NCI-H2171 treated with DMSO at 0.1 percent for 48 hours (cell line): ENCODE measurements at regions not wholly inside any gene's neighbourhood (a gene's known extent, or its start where the extent isn't known, plus 50 kb on each side); places are given as distances from the start of the nearest gene placed in this dataset.
A peak's percentile ranks its signal among the peaks of the same experiment; 100 is the strongest.
"Not testable (repeated sequence)": the region's sequence is repeated elsewhere in the genome, so short reads cannot be mapped to it uniquely, and the experiment has no call there.

Source experiments
- DNase-seq: peaks from one replicate; lab custom pipeline; 2025; lab: John Stamatoyannopoulos, UW

DNA sequence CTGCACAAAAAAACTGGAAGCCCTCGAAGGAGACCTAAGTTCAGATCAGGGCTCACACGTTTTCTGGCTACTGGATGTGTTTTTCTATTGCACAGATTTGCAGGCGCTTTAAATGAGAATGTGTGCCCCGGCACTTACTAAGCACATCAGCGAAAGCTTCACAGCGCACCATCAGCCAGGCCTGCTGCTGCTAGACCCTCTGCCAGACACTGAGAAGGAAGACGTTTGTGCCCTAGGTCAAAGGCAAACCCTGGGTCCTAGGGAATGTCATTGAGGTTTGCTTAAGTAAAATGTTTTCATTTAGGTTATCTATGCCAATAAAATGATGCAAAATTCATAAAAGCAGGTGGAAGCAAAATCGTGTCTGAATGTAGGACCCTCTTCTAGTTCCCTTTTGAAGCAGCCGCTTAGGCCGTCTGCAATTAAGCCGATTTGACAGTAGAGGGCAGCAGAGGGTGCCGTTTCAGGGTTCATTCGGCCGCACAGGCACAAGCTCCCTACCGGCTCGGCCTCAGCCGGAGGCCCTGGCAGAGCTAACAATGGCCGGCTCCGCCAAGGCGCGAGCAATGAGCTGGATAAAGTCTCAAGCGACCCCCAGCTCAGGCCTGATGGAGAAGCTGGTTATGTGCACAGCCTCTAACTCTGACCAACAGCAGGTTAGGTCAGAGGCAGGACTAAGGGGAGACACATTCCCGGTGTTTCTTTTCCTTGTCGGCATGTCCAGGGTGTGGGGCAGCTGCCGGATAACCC lies 107.2 kb upstream of the FOXA2 start:
- peak; percentile 61 for DNase-seq

DNA sequence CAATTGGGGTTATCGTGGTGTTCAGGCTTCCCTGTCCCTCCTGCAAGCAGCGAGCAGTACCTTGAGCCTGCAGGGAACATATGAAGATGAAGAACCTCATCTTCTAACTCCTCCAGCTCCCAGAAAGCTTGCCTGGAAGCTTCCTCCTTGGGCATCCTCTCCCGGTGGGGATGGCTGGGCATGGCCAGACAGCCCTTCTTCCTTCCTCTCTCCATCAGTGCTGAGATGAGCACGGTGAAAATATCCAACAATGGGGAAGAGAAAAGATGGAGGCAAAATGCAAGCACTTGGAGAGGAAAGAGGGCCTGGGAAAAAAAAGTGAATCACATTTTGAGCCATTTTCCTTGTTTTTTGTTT lies 107.7 kb upstream of the FOXA2 start:
- DNase-seq = no peak

DNA sequence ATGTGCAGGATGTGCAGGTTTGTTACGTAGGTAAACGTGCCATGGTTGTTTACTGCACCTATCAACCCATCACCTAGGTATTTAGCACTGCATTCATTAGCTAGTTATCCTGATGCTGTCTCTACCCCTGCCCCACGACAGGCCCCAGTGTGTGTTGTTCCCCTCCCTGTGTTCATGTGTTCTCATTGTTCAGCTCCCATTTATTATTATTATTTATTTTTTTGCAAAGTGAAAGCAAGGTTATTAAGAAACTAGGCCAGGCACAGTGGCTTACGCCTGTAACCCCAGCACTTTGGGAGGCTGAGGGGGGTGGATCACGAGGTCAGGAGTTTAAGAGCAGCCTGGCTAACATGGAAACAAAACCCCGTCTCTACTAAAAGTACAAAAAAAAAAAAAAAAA lies 108.2 kb upstream of the FOXA2 start:
- not testable (repeated sequence) for DNase-seq

DNA sequence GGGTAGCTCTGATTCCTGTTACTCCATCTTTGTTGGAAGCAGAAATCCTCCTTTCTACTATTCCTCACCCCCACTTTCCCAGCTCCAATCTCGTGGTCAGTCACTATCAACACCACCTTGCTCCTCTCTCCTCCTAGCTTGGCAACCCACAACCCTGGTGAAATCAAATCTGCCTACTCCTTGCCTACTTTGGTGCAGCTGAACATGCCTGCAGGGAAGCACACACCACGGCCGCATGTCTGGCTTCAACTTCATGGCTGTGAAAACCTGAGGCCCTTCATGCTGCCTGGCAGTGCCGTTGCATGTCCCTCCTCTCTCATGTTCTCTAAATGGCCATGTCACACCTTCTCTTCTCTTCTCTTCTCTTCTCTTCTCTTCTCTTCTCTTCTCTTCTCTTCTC lies 112.4 kb upstream of the FOXA2 start:
- no peak for DNase-seq

DNA sequence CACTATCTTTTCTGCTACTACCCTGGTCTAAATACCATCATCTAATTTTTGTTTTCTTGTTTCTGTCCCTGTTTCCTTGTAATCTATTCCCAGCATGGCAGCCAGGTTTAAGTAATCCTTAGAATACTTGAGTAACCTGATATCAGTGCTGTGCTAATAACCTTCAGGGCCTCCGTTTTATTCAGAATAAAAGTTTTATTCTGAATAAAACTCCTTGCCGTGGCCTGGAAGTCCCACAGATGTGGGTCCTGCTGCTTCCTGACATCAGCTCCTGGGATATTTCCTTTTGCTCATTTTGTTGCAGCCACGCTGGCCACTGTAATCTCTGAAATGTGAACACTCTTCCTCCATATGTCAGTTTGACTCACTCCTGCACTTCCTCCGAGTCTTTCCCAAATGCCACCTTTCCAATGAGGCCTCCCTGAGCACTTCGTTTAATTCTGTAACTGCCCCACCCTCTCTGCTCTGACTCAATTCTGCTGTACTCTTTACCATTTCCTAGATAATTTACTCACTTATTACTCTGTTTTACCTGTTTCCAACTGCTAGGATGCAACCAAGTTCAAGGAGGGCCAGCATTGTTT lies 114.0 kb upstream of the FOXA2 start:
- DNase-seq = no peak

DNA sequence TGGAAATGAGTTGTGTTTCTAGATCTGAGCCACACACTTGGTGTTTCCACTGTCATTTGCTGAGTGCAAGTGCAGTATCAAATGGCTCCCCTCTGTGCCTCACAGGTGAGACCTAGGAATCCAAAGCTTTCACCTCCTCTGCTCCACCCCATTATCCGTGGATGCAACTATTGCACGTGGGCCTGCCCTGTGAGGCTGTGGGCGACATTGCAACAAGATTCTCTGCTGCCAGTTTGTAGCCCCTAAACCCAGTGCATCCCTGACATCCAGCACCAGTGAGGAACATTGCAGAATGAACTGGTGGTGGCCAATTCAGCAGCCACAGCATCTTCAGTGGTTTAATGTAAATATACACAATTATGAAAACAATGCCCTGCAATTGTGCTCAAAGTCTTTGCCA lies 115.0 kb upstream of the FOXA2 start:
- no peak for DNase-seq

DNA sequence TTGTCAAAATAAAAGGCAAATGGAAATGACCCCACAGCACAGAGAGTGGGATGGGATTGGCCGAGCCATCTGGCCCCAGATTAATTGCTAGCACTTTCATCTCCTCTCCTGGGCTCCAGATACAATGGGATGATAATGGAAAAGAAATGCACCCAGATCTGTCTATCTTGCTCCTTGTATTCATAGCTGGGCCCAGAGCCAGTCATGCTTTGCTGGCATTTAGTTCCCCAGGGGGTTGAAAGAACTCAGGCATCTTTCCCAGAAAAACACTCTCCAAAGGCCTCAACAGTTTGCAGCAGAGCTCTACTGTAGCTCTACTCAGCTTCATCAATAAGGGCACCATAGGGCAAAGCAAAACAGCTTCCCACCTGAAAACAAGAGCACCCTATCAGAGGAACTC lies 116.0 kb upstream of the FOXA2 start:
- DNase-seq = no peak

DNA sequence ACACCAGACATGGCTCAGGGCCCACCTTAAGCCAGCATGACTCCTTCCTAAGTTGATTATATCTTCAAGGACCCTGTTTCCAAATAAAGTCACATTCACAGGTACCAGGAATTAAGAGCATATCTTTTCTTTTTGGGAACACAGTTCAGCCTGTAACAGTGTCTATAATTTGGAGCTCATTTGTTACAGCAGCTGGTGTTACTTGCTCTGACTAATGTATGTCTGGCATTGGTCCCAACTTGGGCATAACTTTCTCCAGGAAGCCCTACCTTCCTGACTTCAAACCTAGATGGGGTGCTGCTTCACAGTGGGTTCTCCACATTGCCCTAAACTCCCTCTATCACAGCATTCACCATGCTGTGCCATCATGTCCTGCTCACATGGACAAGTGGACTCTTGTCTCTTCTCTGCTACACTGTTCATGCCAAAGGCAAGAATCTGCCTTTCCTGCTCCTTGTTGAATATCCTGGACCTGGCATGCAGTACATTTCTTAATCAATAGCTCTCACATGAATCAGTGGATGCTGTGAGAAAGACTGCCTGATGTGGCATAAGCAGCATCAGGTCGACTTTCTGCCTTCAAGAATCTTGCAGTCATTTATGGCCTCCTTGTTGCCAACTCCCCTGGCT lies 117.4 kb upstream of the FOXA2 start:
- no peak for DNase-seq

DNA sequence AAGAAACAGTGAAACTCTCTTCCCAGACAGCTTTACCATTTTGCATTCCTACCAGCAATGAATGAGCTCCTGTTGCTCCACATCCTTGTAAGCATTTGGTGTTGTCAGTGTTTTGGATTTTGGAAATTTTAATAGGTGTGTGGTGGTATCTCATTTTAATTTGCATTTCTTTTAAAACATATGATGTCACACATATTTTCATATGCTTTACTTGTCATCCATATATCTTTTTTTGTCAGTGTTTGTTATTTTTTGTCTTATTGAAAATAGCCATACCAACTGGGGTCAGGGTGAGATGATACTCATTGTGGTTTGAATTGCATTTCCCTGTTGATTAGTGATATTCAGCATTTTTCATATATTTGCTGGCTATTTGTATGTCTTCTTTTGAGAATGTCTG lies 119.5 kb upstream of the FOXA2 start:
- DNase-seq = no peak

DNA sequence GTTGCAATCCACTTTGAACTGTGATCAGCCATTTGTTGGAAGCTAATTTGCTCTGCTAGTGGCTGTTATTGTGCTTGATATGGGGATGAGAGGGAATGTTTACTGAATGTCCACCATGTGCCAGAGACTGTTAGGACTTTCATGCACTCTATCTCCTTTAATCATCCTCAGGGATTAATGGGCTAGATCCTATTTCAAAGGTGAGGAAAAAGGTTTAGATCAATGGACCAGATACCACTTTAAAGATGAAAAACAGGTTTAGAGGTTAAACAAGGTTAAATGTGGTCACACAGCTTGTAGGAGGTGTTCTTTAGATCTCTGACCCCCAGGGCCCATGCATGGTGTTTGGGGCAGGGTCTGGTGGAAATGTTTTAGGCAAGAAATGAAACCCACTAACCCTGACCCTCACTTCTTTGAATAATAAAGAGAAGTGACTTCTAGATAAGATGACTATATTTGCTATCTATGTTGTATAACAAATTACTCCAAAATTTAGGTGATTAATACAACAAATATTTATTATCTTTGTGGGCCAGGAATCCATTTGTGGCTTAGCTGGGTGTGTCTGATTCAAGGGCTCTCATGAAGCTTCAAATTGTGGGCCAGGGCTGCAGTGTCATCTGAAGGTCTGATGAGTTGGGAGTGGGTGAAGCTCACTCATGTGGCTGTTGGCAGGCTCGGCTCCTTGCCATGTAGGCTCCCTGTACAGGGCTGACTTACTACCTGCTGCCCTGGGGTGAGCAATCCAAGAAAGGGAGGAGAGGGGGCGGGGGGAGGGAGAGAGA lies 127.8 kb upstream of the FOXA2 start:
- no peak for DNase-seq

DNA sequence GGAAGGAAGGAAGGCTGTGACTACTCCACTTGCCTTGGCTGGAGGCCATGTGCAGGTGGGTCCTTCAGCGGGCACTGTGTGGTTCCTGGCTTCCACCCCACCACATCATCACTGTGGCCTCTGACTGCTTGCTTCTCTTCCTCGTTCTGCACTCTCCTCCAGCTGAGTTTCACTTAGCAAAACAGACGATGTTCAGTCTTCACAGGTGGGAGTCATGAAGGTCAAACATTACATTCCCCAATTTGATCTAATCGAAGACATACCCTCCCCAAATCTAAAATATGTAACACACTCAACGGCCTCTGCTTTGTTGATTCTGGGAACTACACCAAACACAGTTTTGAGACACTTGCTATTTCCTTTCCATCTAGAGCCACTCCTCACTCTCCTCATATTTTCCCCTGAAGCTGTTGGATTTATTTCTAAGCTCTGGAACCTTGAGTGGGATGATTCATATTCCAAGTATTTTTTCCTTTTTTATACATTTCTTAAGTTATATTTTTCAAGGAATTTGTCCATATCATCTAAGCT lies 132.5 kb upstream of the FOXA2 start:
- DNase-seq = no peak

DNA sequence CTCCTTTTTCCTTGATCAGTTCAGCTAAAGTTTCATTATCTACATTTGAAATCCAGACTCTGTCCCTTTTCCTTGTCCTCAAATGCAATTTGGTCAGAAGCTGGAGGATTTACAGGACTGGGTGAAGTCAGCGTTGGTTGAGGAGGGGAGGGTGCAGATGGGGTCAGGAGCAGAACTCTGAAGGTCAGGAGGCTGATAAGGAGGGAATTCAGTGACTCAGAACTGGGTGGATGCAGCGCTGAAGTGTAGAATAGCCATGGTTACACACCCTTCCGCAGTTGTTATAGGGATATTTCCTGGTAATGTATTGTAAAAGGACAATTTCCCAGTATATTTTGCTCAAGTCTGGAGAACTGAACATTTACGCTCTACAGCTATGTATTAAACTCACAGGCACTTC lies 133.1 kb upstream of the FOXA2 start:
- no peak for DNase-seq

DNA sequence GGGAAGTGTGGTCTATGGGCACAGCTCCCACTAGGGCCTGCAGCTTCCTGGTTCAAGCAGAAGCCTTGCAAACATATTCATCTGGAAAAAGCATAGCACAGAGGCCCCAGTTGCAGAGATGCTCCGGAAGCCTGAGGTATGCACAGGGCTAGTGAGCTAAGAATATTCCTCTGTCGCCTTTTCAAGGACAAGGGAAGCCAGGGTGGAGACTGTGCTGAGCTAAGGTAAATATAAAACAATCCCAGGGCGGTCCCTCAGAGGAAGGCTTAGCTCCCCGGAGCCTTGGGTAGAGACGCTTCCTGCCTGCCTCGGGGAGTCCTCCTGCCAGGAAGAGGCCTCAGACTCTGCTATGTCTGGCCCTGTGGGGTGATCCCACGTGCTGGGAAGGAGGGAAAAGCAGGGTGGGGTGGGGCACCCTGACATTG lies 134.8 kb upstream of the FOXA2 start:
- no peak for DNase-seq

DNA sequence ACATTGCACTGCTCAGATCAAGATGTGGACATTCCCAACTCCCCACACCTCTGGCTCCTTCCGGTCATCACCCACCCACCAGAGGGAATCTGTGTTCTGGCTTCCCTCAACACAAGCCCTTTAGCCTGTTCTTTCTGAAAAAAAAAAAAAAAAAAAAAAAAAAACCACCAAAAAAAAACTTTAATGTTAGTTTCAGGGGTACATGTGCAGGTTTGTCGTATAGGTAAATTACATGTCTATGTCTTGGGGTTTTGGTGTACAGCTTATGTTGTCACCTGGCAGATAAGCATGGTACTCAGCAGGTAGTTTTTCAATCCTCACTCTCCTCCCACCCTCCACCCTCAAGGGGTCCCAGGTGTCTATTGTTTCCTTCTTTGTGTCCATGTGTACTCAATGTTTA lies 135.8 kb upstream of the FOXA2 start:
- DNase-seq = no peak

DNA sequence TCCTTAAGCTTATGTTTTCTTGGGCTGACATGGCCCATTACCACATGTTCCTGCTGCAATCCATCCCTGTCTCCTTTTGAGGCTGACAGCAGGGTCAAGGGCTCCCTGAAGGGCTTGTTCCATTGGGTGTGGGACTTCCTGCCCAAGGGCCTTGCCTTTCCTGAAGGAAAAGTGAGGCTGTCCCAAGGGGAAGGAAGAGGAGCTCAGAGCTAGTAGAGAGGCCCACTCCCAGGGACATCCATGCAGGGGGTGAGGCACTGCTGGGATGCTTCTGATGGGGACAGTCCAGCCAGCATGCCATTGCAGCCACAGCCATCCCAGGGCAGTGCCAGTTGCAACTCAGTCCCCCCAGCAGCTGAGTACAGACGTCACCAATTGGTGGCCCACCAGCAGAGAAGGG lies 138.4 kb upstream of the FOXA2 start:
- no peak for DNase-seq

DNA sequence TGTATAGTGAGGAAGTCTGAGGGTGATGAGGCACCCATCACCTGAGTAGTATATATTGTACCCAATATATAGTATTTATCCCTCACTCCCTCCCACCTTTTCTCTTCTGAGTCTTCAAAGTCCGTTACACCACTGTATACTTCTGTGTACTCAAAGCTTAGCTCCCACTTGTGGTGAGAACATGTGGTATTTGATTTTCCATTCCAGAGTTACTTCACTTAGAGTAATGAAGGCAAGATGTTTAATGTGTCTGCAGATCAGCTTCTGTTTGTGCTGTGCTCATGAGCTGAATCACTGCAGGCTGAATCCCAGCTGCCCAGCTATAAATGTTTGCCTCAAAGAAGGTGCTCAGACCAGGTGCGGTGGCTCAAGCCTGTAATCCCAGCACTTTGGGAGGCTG lies 139.3 kb upstream of the FOXA2 start:
- no peak for DNase-seq

DNA sequence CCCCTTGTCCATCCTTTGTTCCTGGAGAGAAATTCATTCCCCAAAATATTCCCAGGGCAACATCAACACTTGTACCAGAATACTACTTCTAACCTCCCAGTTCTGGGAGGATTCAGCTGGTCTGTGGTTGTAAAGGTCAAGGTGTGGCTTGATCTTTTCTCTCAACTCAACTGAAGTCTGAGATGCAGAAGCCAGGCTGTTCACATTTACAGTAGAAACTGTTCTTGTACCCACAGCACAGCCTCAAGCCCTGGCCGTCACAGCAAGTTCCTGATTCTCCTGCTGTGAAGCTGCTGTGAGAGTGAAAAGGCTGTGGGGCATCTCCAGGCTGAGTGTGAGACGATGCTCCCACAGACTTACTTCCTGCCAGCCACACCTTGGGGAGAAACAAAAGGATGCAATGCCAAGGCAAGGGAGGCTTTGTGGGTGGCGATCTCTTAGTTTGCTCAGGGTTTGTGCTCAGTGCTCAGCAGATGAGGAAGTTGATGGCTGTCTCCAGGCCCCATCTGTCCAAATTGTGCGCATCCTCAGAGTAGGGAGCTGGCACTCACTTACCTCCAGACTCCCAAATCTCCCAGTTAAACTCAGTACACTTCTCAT lies 143.9 kb upstream of the FOXA2 start:
- DNase-seq = no peak

DNA sequence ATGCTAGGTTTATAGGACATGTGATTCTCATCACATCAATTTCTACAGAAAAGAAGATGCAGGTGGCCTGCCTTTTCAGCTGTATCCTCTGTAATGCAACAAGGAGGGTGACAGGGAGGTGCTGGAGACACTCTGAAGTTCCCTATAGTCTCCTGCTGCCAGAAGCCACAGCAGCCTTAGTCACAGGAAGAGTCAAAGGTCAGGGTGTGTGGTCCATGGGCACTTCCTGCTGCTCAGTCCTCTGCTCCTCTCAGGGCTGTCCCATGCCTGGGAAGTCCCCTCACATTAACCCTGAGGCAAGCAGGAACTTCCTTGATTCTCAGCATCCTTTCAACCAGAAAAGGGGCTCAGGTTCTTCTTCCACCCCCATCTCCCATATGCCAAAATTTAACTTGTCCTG lies 144.8 kb upstream of the FOXA2 start:
- DNase-seq = no peak

DNA sequence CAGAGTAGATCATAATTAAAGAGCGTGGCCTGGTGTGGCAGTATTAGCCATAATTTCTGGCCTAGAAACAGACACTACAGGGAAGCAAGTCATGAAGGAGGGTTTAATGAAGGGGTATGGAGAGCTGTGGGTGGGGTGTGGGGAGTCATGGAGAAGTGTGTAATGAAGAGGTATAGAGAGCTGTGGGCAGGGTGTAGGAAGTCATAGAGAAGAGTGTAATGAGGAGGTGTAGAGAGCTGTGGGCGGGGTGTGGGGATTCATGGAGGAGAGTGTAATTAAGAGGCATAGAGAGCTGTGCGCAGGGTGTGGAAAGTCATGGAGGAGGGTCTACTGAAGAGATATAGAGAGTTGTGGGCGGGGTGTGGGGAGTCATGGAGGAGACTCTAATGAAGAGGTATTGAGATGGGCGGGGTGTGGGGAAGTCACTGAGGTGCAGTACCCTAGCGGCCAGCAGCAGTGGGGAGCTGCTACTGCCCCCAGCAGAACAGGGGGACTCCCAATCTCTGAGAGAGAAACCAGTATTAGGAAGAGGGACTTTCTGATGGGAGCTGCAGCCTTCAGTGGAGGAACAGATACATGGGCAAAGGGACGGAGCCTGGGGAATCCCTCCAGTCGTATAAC lies 145.4 kb upstream of the FOXA2 start:
- DNase-seq = no peak

DNA sequence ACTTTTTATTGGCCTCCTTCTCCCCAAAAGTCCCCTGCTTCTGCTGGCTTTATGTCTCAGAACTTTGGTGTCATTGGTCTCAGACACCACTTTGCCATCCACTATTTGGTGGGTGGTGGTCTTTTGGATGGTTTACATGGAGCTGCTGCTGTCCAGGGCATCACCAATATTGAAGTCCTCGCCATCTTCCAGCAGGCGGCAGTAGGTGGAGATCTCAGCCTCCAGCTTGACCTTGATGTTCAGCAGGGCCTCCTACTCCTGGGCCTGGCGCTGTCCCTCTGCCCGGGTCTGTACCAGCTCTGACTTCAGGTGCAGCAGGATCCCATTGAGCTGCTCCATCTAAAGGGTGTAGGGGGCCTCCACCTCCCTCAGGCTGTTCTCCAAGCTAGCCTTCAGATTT lies 148.4 kb upstream of the FOXA2 start:
- no peak for DNase-seq

DNA sequence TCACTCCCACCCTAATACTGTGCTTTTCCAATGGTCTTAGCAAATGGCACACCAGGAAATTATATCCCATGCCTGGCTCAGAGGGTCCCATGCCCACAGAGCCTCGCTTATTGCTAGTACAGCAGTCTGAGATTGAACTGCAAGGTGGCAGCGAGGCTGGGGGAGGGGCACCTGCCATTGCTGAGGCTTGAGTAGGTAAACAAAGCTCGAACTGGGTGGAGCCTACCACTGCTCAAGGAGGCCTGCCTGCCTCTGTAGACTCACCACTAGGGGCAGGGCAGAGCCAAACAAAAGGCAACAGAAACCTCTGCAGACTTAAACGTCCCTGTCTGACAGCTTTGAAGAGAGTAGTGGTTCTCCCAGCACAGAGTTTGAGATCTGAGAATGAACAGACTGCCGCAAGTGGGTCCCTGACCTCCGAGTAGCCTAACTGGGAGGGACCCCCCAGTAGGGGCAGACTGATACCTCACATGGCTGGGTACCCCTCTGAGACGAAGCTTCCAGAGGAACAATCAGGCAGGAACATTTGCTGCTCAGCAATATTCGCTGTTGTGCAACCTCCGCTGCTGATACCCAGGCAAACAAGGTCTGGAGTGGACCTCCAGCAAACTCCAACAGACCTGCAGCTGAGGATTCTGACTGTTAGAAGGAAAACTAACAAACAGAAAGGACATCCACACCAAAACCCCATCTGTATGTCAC lies 150.7 kb upstream of the FOXA2 start:
- DNase-seq = not testable (repeated sequence)
